ENCODE measurements at regions not wholly inside any gene's neighbourhood (a gene's known extent, or its start where the extent isn't known, plus 50 kb on each side); places are given as distances from the start of the nearest gene placed in this dataset.

GRCh38 chr1:234701737-234702341, 91.9 kb upstream of the IRF2BP2 start:
- no peak for TF ChIP-seq CTCF (IDR thresholded peaks at IDR 0.05)
- Histone ChIP-seq H3K9me3 (no peaks in the 10 kb centered on the region), H3K4me1 (ENCODE audit: control insufficient read depth in 1 of 2, low read depth in 2 of 2) (peaks cover 0 to 14% of the 10 kb centered on the region in 2 donors), H3K36me3 (no peaks in the 10 kb centered on the region), H3K4me3 (no peak overlapping the region), H3K27ac (no peak overlapping the region), H3K27me3 (replicated peaks; ENCODE audit: insufficient read depth) (no peaks in the 10 kb centered on the region)
- no peak for ATAC-seq (ENCODE audit: insufficient number of reproducible peaks, low FRiP score, low read depth)
- no peak for DNase-seq (ENCODE audit: low spot score)

- no peak for TF ChIP-seq CTCF (IDR thresholded peaks at IDR 0.05)
- peak; percentile 40 for DNase-seq (ENCODE audit: low spot score)
- H3K36me3 ChIP-seq, result no peaks in the 10 kb centered on the region
- ATAC-seq (ENCODE audit: insufficient number of reproducible peaks, low FRiP score, low read depth), result peak; percentile 61
- H3K27me3 ChIP-seq (replicated peaks; ENCODE audit: insufficient read depth), result no peaks in the 10 kb centered on the region
- peaks cover 0 to 14% of the 10 kb centered on the region in 2 donors for H3K4me1 ChIP-seq (ENCODE audit: control insufficient read depth in 1 of 2, low read depth in 2 of 2)
- no peaks in the 10 kb centered on the region for H3K9me3 ChIP-seq
- peak overlapping the region; percentile 28 to 61 for H3K27ac ChIP-seq
- no peak overlapping the region for H3K4me3 ChIP-seq
These were observed 90.1 kb upstream of the IRF2BP2 start for GRCh38 chr1:234699795-234700665.

- no peak overlapping the region for H3K27ac ChIP-seq
- TF ChIP-seq CTCF (IDR thresholded peaks at IDR 0.05), result no peak
- no peaks in the 10 kb centered on the region for H3K27me3 ChIP-seq (replicated peaks; ENCODE audit: insufficient read depth)
- H3K36me3 ChIP-seq, result no peaks in the 10 kb centered on the region
- H3K4me1 ChIP-seq (ENCODE audit: control insufficient read depth in 1 of 2, low read depth in 2 of 2), result peaks cover 0 to 14% of the 10 kb centered on the region in 2 donors
- no peaks in the 10 kb centered on the region for H3K9me3 ChIP-seq
- ATAC-seq (ENCODE audit: insufficient number of reproducible peaks, low FRiP score, low read depth) (no peak), DNase-seq (ENCODE audit: low spot score) (no peak)
- H3K4me3 ChIP-seq, result no peak overlapping the region
These were observed 88.7 kb upstream of the IRF2BP2 start for GRCh38 chr1:234698686-234699085.

GRCh38 chr1:234697741-234698140, 87.8 kb upstream of the IRF2BP2 start:
- Histone ChIP-seq H3K9me3 (no peaks in the 10 kb centered on the region), H3K27me3 (replicated peaks; ENCODE audit: insufficient read depth) (no peaks in the 10 kb centered on the region), H3K27ac (no peak overlapping the region), H3K4me3 (no peak overlapping the region), H3K36me3 (no peaks in the 10 kb centered on the region), H3K4me1 (ENCODE audit: control insufficient read depth in 1 of 2, low read depth in 2 of 2) (peaks cover 0 to 14% of the 10 kb centered on the region in 2 donors)
- ATAC-seq (ENCODE audit: insufficient number of reproducible peaks, low FRiP score, low read depth) (no peak), DNase-seq (ENCODE audit: low spot score) (no peak)
- TF ChIP-seq CTCF (IDR thresholded peaks at IDR 0.05), result no peak

- no peak overlapping the region for H3K4me3 ChIP-seq
- no peak for ATAC-seq (ENCODE audit: insufficient number of reproducible peaks, low FRiP score, low read depth)
- H3K27me3 ChIP-seq (replicated peaks; ENCODE audit: insufficient read depth), result no peaks in the 10 kb centered on the region
- H3K9me3 ChIP-seq, result no peaks in the 10 kb centered on the region
- no peak for TF ChIP-seq CTCF (IDR thresholded peaks at IDR 0.05)
- no peak for DNase-seq (ENCODE audit: low spot score)
- H3K27ac ChIP-seq, result no peak overlapping the region
- no peaks in the 10 kb centered on the region for H3K36me3 ChIP-seq
- peaks cover 0 to 14% of the 10 kb centered on the region in 2 donors for H3K4me1 ChIP-seq (ENCODE audit: control insufficient read depth in 1 of 2, low read depth in 2 of 2)
These were observed 87.0 kb upstream of the IRF2BP2 start for GRCh38 chr1:234697015-234697414.

Data from thoracic aorta (tissue), 2 donors.